AG04449 (cell line): ENCODE measurements at regions not wholly inside any gene's neighbourhood (a gene's known extent, or its start where the extent isn't known, plus 50 kb on each side); places are given as distances from the start of the nearest gene placed in this dataset.
A peak's percentile ranks its signal among the peaks of the same experiment; 100 is the strongest.

Experiments
- CTCF ChIA-PET: fragments of 350-600 bp; formaldehyde crosslinking; extraction: SDS; loops from one replicate; lab custom pipeline; 2021; ENCODE audit warnings: antibody characterized with exemption; lab: Yijun Ruan, JAX
- POLR2A ChIA-PET: fragments of 400-600, 350-600 bp; formaldehyde crosslinking; extraction: SDS; loops from one replicate; lab custom pipeline; 2020; ENCODE audit warnings: antibody characterized with exemption, inconsistent platforms; lab: Yijun Ruan, JAX
- DNase-seq: peaks from one replicate; pipeline ENCODE4 v3.0.0-alpha.2; 2010; ENCODE audit warnings: low read depth, low spot score
- H3K4me3 ChIP-seq: 2 replicates; pipeline ENCODE4 v1.5.1; 2011; ENCODE audit warnings: low read depth, mild to moderate bottlenecking, control low read depth, low read length
- TF ChIP-seq, protein P1 (sequence below): IDR thresholded peaks from one replicate; pipeline ENCODE4 v1.5.1; 2011; ENCODE audit warnings: mild to moderate bottlenecking, moderate library complexity, low read length, control low read depth, inconsistent platforms; ENCODE audit not compliant: insufficient read depth; ENCODE audit errors: missing control alignments

GRCh38 chr2:226603606-226604005 is 196.0 kb downstream of the IRS1 start:
- POLR2A ChIA-PET, result no interaction called here
- DNase-seq, result no peak
- TF ChIP-seq, protein P1, sequence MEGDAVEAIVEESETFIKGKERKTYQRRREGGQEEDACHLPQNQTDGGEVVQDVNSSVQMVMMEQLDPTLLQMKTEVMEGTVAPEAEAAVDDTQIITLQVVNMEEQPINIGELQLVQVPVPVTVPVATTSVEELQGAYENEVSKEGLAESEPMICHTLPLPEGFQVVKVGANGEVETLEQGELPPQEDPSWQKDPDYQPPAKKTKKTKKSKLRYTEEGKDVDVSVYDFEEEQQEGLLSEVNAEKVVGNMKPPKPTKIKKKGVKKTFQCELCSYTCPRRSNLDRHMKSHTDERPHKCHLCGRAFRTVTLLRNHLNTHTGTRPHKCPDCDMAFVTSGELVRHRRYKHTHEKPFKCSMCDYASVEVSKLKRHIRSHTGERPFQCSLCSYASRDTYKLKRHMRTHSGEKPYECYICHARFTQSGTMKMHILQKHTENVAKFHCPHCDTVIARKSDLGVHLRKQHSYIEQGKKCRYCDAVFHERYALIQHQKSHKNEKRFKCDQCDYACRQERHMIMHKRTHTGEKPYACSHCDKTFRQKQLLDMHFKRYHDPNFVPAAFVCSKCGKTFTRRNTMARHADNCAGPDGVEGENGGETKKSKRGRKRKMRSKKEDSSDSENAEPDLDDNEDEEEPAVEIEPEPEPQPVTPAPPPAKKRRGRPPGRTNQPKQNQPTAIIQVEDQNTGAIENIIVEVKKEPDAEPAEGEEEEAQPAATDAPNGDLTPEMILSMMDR, result no peak
- CTCF ChIA-PET, result interaction anchor here (0.6 kb wide), 1 partner anchor 42 kb away, joined by 3 read pairs; no protein-coding TSS in a partner anchor
- H3K4me3 ChIP-seq, result no peak overlapping the region

- ChIA-PET POLR2A (no interaction called here), CTCF (interaction anchor here (1.0 to 1.2 kb wide), 2 partner anchors 18 to 192 kb away, joined by 4 read pairs; no protein-coding TSS in a partner anchor)
- TF ChIP-seq, protein P1, result no peak
- DNase-seq, result peak; percentile 45
- no peak overlapping the region for H3K4me3 ChIP-seq
Observed at GRCh38 chr2:226601881-226602662, 197.5 kb downstream of the IRS1 start.

DNA sequence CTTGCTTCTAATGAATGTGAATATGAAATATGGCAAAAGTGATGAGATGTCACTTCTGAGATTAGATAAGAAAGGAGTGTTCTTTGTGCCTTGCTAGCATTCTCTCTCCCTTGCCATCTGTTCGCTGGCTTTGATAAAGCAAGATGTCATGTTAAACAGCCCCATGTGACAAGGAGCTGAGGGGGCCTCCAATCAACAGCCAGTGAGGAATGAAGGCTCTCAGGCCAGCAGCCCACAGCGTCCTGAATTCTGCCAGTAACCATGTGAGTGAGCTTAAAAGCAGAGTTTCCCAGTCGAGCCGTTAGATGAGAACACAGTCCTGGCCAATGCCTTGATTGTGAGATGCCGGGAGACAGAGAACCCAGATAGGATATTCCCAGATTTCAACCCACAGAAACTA is 198.8 kb downstream of the IRS1 start:
- H3K4me3 ChIP-seq, result no peak overlapping the region
- ChIA-PET POLR2A (no interaction called here), CTCF (interaction anchor here (1.0 to 1.2 kb wide), 3 partner anchors 15 to 194 kb away, joined by 3 to 4 read pairs (median 4); no protein-coding TSS in a partner anchor)
- DNase-seq, result no peak
- TF ChIP-seq, protein P1, result no peak

DNA sequence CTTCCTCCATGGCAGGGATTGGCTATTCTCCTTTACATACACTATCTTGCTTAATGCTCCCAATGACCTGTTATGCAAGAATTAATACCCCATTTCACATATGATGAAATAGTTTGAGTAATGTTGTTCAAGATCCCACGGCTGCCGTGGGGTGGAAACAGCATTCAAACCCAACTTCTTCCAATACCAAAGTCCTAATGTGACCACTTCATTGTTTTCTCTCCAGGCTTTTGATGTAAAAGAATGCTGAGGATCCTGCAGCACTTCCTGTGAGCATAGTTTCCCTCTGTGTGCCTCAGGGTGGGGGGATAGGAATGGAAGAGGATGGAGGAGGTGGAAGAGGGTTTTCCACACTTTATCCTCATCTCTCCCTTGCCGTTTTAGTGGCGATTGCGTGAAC is 199.4 kb downstream of the IRS1 start:
- no peak overlapping the region for H3K4me3 ChIP-seq
- DNase-seq, result peak; percentile 34
- ChIA-PET CTCF (no interaction called here), POLR2A (no interaction called here)
- TF ChIP-seq, protein P1, result no peak

DNA sequence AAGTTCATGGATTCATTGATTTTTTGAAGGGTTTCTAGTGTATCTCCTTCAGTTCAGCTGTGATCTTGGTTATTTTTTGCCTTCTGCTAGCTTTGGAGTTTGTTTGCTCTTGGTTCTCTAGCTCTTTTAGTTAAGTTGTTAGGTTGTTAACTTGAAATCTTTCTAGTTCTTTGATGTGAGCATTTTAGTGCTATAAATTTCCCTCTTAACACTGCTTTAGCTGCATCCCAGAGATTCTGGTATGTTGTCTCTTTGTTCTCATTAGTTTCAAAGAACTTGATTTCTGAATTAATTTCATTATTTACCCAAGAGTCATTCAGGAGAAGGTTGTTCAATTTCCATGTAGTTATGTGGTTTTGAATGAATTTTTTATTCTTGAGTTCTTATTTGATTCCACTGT is 210.6 kb downstream of the IRS1 start:
- H3K4me3 ChIP-seq, result no peak overlapping the region
- ChIA-PET POLR2A (no interaction called here), CTCF (no interaction called here)
- TF ChIP-seq, protein P1, result no peak
- no peak for DNase-seq

DNA sequence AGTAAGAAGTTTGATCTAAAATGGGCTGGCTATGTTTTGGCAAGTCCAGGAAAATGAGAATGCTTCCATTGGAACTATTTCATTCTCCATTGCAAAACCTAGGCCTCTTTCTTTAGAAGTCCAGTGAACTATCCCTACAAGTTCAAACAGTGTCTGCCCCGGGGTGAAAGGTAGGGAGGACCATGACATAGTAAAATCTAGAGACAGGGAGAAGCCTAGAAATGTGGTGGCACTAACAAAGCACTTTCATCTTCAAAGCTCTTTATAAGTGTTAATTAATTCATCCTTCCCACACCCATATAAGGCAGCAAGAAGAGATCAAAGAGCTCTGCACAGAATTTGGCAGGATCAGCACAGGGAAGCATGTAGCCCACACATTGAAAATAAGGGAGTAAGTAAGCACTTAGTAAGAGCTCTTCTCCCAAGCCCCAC is 214.5 kb downstream of the IRS1 start:
- POLR2A ChIA-PET, result no interaction called here
- TF ChIP-seq, protein P1, result no peak
- DNase-seq, result no peak

More for the DNA sequence above, 214.5 kb downstream of the IRS1 start:
- H3K4me3 ChIP-seq, result no peak overlapping the region
- CTCF ChIA-PET, result interaction anchor here (0.9 kb wide), 1 partner anchor 16 kb away, joined by 3 read pairs; no protein-coding TSS in a partner anchor
